ENCODE measurements at regions not wholly inside any gene's neighbourhood (a gene's known extent, or its start where the extent isn't known, plus 50 kb on each side); places are given as distances from the start of the nearest gene placed in this dataset.
A peak's percentile ranks its signal among the peaks of the same experiment; 100 is the strongest.

GRCh38 chr3:152054315-152054714, 180.9 kb downstream of the SUCNR1 start:
- DNase-seq (ENCODE audit: low read depth) = no peak

- no peak for DNase-seq (ENCODE audit: low read depth)
Measured at GRCh38 chr3:152056073-152056472, 182.6 kb downstream of the SUCNR1 start.

GRCh38 chr3:152056481-152056880, 183.0 kb downstream of the SUCNR1 start:
- no peak for DNase-seq (ENCODE audit: low read depth)

GRCh38 chr3:152056987-152057386, 183.5 kb downstream of the SUCNR1 start:
- DNase-seq (ENCODE audit: low read depth) = no peak

GRCh38 chr3:152058856-152059255, 185.4 kb downstream of the SUCNR1 start:
- no peak for DNase-seq (ENCODE audit: low read depth)

GRCh38 chr3:152060701-152061100, 187.3 kb downstream of the SUCNR1 start:
- no peak for DNase-seq (ENCODE audit: low read depth)

- DNase-seq (ENCODE audit: low read depth) = no peak
Measured at GRCh38 chr3:152061296-152061695, 187.9 kb downstream of the SUCNR1 start.

- no peak for DNase-seq (ENCODE audit: low read depth)
Measured at GRCh38 chr3:152069871-152070270, 196.4 kb downstream of the SUCNR1 start.

- no peak for DNase-seq (ENCODE audit: low read depth)
Measured at GRCh38 chr3:152071315-152071714, 197.4 kb upstream of the MBNL1 start.

- peak; percentile 43 for DNase-seq (ENCODE audit: low read depth)
Measured at GRCh38 chr3:152071924-152072323, 196.8 kb upstream of the MBNL1 start.

GRCh38 chr3:152073267-152073666, 195.5 kb upstream of the MBNL1 start:
- no peak for DNase-seq (ENCODE audit: low read depth)

GRCh38 chr3:152076148-152076547, 192.6 kb upstream of the MBNL1 start:
- DNase-seq (ENCODE audit: low read depth) = no peak

GRCh38 chr3:152079980-152080379, 188.7 kb upstream of the MBNL1 start:
- DNase-seq (ENCODE audit: low read depth) = no peak

- DNase-seq (ENCODE audit: low read depth) = no peak
Measured at GRCh38 chr3:152083135-152083534, 185.6 kb upstream of the MBNL1 start.

- DNase-seq (ENCODE audit: low read depth) = no peak
Measured at GRCh38 chr3:152084441-152085158, 184.1 kb upstream of the MBNL1 start.

GRCh38 chr3:152087153-152087552, 181.6 kb upstream of the MBNL1 start:
- DNase-seq (ENCODE audit: low read depth) = no peak

GRCh38 chr3:152089528-152089927, 179.2 kb upstream of the MBNL1 start:
- no peak for DNase-seq (ENCODE audit: low read depth)

GRCh38 chr3:152091725-152092124, 177.0 kb upstream of the MBNL1 start:
- no peak for DNase-seq (ENCODE audit: low read depth)

GRCh38 chr3:152093901-152094300, 174.8 kb upstream of the MBNL1 start:
- no peak for DNase-seq (ENCODE audit: low read depth)

GRCh38 chr3:152094406-152094805, 174.3 kb upstream of the MBNL1 start:
- DNase-seq (ENCODE audit: low read depth) = no peak

- DNase-seq (ENCODE audit: low read depth) = no peak
Measured at GRCh38 chr3:152095472-152095871, 173.3 kb upstream of the MBNL1 start.

GRCh38 chr3:152096280-152096906, 172.3 kb upstream of the MBNL1 start:
- DNase-seq (ENCODE audit: low read depth) = no peak

GRCh38 chr3:152097120-152097519, 171.6 kb upstream of the MBNL1 start:
- peak; percentile 12 for DNase-seq (ENCODE audit: low read depth)

GRCh38 chr3:152097770-152098169, 171.0 kb upstream of the MBNL1 start:
- DNase-seq (ENCODE audit: low read depth) = no peak
